GM13977 (cell line): ENCODE measurements at regions not wholly inside any gene's neighbourhood (a gene's known extent, or its start where the extent isn't known, plus 50 kb on each side); places are given as distances from the start of the nearest gene placed in this dataset.

Experiments used
- DNase-seq: peaks from one replicate; pipeline ENCODE4 v3.0.0; 2012; ENCODE audit warnings: low spot score
- CTCF ChIP-seq: IDR thresholded peaks from 2 replicates; pipeline ENCODE4 v1.5.1; 2012; ENCODE audit warnings: mild to moderate bottlenecking, control low read depth; ENCODE audit not compliant: insufficient read depth; ENCODE audit errors: extremely low read depth, missing control alignments
- in situ Hi-C: fragments of 300-500 bp; cut with MboI; formaldehyde crosslinking; loops from one replicate; pipeline ENCODE4 v1.12.0; 2022; ENCODE audit warnings: low sequenced_read_pairs, low pct_unique_long_range_greater_than_20kb, mixed read lengths, inconsistent platforms; ENCODE audit not compliant: unreplicated experiment

DNA sequence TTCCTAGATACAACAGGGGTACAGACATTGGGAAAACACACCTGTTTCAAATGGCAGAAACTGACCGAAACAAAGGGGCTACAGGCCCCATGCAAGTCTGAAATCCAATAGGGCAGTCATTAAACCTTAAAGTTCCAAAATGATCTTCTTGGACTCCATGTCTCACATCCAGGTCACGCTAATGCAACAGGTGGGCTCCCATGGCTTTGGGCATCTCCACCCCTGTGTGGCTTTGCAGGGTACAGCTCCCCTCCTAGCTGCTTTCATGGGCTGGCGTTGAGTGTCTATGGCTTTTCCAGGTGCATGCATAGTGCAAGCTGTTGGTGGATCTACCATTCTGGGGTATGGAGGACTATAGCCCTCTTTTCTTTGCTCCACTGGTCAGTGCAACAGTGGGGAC lies 248.1 kb upstream of the RHOBTB1 start:
- no peak for DNase-seq
- no peak for TF ChIP-seq CTCF
- in situ Hi-C loops = no loop called here

- no peak for DNase-seq
- in situ Hi-C loops = no loop called here
- no peak for TF ChIP-seq CTCF
Observed at GRCh38 chr10:61189912-61190311, 245.9 kb upstream of the RHOBTB1 start.

GRCh38 chr10:61188691-61189090 lies 244.7 kb upstream of the RHOBTB1 start:
- DNase-seq = no peak
- TF ChIP-seq CTCF = no peak
- in situ Hi-C loops = no loop called here

- in situ Hi-C loops = no loop called here
- no peak for DNase-seq
- TF ChIP-seq CTCF = no peak
Observed at GRCh38 chr10:61188101-61188500, 244.1 kb upstream of the RHOBTB1 start.

- no peak for DNase-seq
- in situ Hi-C loops = no loop called here
- no peak for TF ChIP-seq CTCF
Observed at GRCh38 chr10:61187601-61188000, 243.6 kb upstream of the RHOBTB1 start.

DNA sequence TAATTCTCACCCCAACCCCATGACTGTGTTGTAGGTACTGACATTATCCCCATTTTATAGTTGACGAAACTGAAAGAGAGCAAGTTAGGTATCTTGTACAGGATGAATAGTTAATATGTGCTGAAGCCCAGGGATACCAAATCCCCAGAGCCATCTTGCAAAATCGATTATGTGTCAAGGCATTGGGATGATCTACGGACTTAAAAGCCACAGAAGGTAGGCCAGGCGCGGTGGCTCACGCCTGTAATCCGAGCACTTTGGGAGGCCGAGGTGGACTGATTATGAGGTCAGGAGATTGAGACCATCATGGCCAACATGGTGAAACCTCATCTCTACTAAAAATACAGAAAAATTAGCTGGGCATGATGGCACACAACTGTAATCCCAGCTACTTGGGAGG lies 242.4 kb upstream of the RHOBTB1 start:
- in situ Hi-C loops = no loop called here
- no peak for TF ChIP-seq CTCF
- no peak for DNase-seq

- no peak for DNase-seq
- TF ChIP-seq CTCF = no peak
- in situ Hi-C loops = no loop called here
Observed at GRCh38 chr10:61184429-61184828, 240.4 kb upstream of the RHOBTB1 start.
